GM23338 (cell line): ENCODE measurements at regions not wholly inside any gene's neighbourhood (a gene's known extent, or its start where the extent isn't known, plus 50 kb on each side); places are given as distances from the start of the nearest gene placed in this dataset.

ENCODE experiments used
- ATAC-seq: fragments of 200-7000 bp; cut with Tn5 transposase; 3 replicates; pipeline ENCODE4 v1.9.1; 2020
- DNase-seq: peaks from one replicate; pipeline ENCODE4 v3.0.0-alpha.2; 2015; ENCODE audit warnings: low spot score
- H2AFZ ChIP-seq: fragments of 200-600 bp; sonication (generic); 2 replicates; pipeline ENCODE4 v1.8.0; 2016; ENCODE audit warnings: antibody characterized with exemption, mild to moderate bottlenecking, moderate library complexity
- H3F3A ChIP-seq: fragments of 200-600 bp; sonication (generic); replicated peaks from 2 replicates; pipeline ENCODE4 v1.8.0; 2017; ENCODE audit warnings: antibody characterized with exemption, mixed run types, low read depth
- H3K27ac ChIP-seq: fragments of 200-600 bp; sonication (generic); 2 replicates; pipeline ENCODE4 v1.6.1; 2016; ENCODE audit warnings: low read depth
- H3K27me3 ChIP-seq: fragments of 200-600 bp; sonication (generic); 2 replicates; pipeline ENCODE4 v1.8.0; 2016; ENCODE audit warnings: mild to moderate bottlenecking, mixed run types, moderate library complexity; ENCODE audit not compliant: insufficient read depth
- H3K36me3 ChIP-seq: fragments of 200-600 bp; sonication (generic); 2 replicates; pipeline ENCODE4 v1.8.0; 2016; ENCODE audit warnings: mild to moderate bottlenecking; ENCODE audit not compliant: insufficient read depth
- H3K4me1 ChIP-seq: fragments of 200-600 bp; sonication (generic); 2 replicates; pipeline ENCODE4 v1.8.0; 2016; ENCODE audit warnings: mild to moderate bottlenecking, moderate library complexity; ENCODE audit not compliant: insufficient read depth
- H3K4me2 ChIP-seq: fragments of 200-600 bp; sonication (generic); 2 replicates; pipeline ENCODE4 v1.7.1; 2017; ENCODE audit warnings: mixed run types
- H3K4me3 ChIP-seq: fragments of 200-600 bp; sonication (generic); 2 replicates; pipeline ENCODE4 v1.6.1; 2016; ENCODE audit warnings: mixed run types
- H3K79me2 ChIP-seq: fragments of 200-600 bp; sonication (generic); replicated peaks from 2 replicates; pipeline ENCODE4 v1.8.0; 2017; ENCODE audit warnings: mild to moderate bottlenecking; ENCODE audit not compliant: insufficient read depth
- H3K9me2 ChIP-seq: fragments of 200-600 bp; sonication (generic); 2 replicates; pipeline ENCODE4 v1.8.0; 2017; ENCODE audit not compliant: insufficient read depth
- H4K20me1 ChIP-seq: fragments of 200-600 bp; sonication (generic); replicated peaks from 2 replicates; pipeline ENCODE4 v1.8.0; 2017; ENCODE audit warnings: mild to moderate bottlenecking; ENCODE audit not compliant: insufficient read depth
- H3K27ac Mint-ChIP-seq: 2 replicates; pipeline ENCODE4 v1.8.0; 2020; ENCODE audit warnings: inconsistent platforms, mild to moderate bottlenecking, moderate library complexity, mixed read lengths
- H3K27me3 Mint-ChIP-seq: 3 replicates; pipeline ENCODE4 v1.8.0; 2022; ENCODE audit warnings: low read depth, mild to moderate bottlenecking, moderate library complexity, mixed read lengths, inconsistent platforms; ENCODE audit not compliant: insufficient read depth, poor library complexity
- H3K36me3 Mint-ChIP-seq: 3 replicates; pipeline ENCODE4 v1.8.0; 2021; ENCODE audit warnings: low read depth, mild to moderate bottlenecking, inconsistent platforms, moderate library complexity, mixed read lengths
- H3K4me1 Mint-ChIP-seq: 3 replicates; pipeline ENCODE4 v1.8.0; 2020; ENCODE audit warnings: mild to moderate bottlenecking, inconsistent platforms, mixed read lengths
- H3K4me3 Mint-ChIP-seq: 3 replicates; pipeline ENCODE4 v1.8.0; 2021; ENCODE audit warnings: moderate library complexity, mild to moderate bottlenecking, inconsistent platforms, mixed read lengths
- H3K9me3 Mint-ChIP-seq: 3 replicates; pipeline ENCODE4 v1.8.0; 2020; ENCODE audit warnings: moderate library complexity, mild to moderate bottlenecking, inconsistent platforms, mixed read lengths
- ETS1 ChIP-seq: IDR thresholded peaks from 2 replicates; pipeline ENCODE4 v1.6.1; 2016; ENCODE audit warnings: antibody characterized with exemption
- EZH2phosphoT487 ChIP-seq: fragments of 200-600 bp; sonication (generic); IDR thresholded peaks from one replicate; pipeline ENCODE4 v1.8.1; 2018; ENCODE audit warnings: antibody characterized with exemption; ENCODE audit not compliant: unreplicated experiment
- JUNB ChIP-seq: IDR thresholded peaks from one replicate; pipeline ENCODE4 v1.6.1; 2016; ENCODE audit warnings: antibody characterized with exemption; ENCODE audit not compliant: unreplicated experiment
- POLR2AphosphoS5 ChIP-seq: IDR thresholded peaks from 2 replicates; pipeline ENCODE4 v1.6.1; 2016; ENCODE audit warnings: antibody characterized with exemption, low read depth
- REST ChIP-seq: IDR thresholded peaks from one replicate; pipeline ENCODE4 v1.6.1; 2018; ENCODE audit warnings: antibody characterized with exemption; ENCODE audit not compliant: unreplicated experiment
- STAT1 ChIP-seq: IDR thresholded peaks from one replicate; pipeline ENCODE4 v1.6.1; 2016; ENCODE audit warnings: antibody characterized with exemption; ENCODE audit not compliant: unreplicated experiment
- ZNF114 ChIP-seq: fragments of 250-450 bp; sonication (Bioruptor Pico); IDR thresholded peaks from 2 replicates; pipeline ENCODE4 v1.5.0; 2020; ENCODE audit warnings: mild to moderate bottlenecking, moderate library complexity
- ZNF331 ChIP-seq: fragments of 250-450 bp; sonication (Bioruptor Pico); IDR thresholded peaks from 2 replicates; pipeline ENCODE4 v1.5.0; 2020; ENCODE audit warnings: low read depth, mild to moderate bottlenecking, moderate library complexity
- ZNF462 ChIP-seq: fragments of 250-450 bp; sonication (Bioruptor Pico); IDR thresholded peaks from 2 replicates; pipeline ENCODE4 v1.5.0; 2020; ENCODE audit warnings: mild to moderate bottlenecking, moderate library complexity

- TF ChIP-seq ZNF114 (CRISPR knock-in tag): no peak
- no peak for TF ChIP-seq REST
These were observed 79.2 kb downstream of the NEUROD6 start (continued) for GRCh38 chr7:31261341-31261740.

- H3K36me3 ChIP-seq: no peaks in the 10 kb centered on the region
- no peaks in the 10 kb centered on the region for H3K27me3 ChIP-seq
- H3K4me2 ChIP-seq: no peak overlapping the region
- no peak for DNase-seq
- Mint-ChIP-seq H3K4me3 (no peak overlapping the region), H3K27ac (no peak overlapping the region), H3K4me1 (peaks cover 9% of the 10 kb centered on the region; the same call in 2 of the 3 replicates), H3K27me3 (no peaks in the 10 kb centered on the region), H3K36me3 (no peaks in the 10 kb centered on the region), H3K9me3 (no peaks in the 10 kb centered on the region)
- no peaks in the 10 kb centered on the region for H4K20me1 ChIP-seq
- no peaks in the 10 kb centered on the region for H3F3A ChIP-seq
- no peaks in the 10 kb centered on the region for H3K79me2 ChIP-seq
- no peak overlapping the region for H2AFZ ChIP-seq
- H3K4me1 ChIP-seq: peaks cover 11% of the 10 kb centered on the region
- no peak overlapping the region for H3K27ac ChIP-seq
- no peak overlapping the region for H3K4me3 ChIP-seq
- H3K9me2 ChIP-seq: no peaks in the 10 kb centered on the region
- no peak for ATAC-seq
- TF ChIP-seq ZNF331 (CRISPR knock-in tag) (no peak), JUNB (no peak), ZNF114 (CRISPR knock-in tag) (no peak), POLR2AphosphoS5 (no peak), ZNF462 (CRISPR knock-in tag) (no peak), REST (no peak), ETS1 (no peak), EZH2phosphoT487 (no peak), STAT1 (no peak)
These were observed 79.7 kb downstream of the NEUROD6 start for GRCh38 chr7:31260851-31261250.
